GM20431 (cell line): ENCODE measurements at regions not wholly inside any gene's neighbourhood (a gene's known extent, or its start where the extent isn't known, plus 50 kb on each side); places are given as distances from the start of the nearest gene placed in this dataset.
"Not testable (repeated sequence)": the region's sequence is repeated elsewhere in the genome, so short reads cannot be mapped to it uniquely, and the experiment has no call there.

Source experiments
- in situ Hi-C: fragments of 300-500 bp; cut with MseI, MboI; formaldehyde crosslinking; loops from one replicate; pipeline ENCODE4 v1.15.0; 2020; ENCODE audit warnings: low sequenced_read_pairs; ENCODE audit not compliant: unreplicated experiment

GRCh38 chr4:145255311-145255710, 74.9 kb upstream of the OTUD4 start:
- in situ Hi-C loops, result not testable (repeated sequence)

- in situ Hi-C loops, result no loop called here
These were observed 71.8 kb upstream of the OTUD4 start for GRCh38 chr4:145252190-145252589.

GRCh38 chr4:145251391-145251790, 71.0 kb upstream of the OTUD4 start:
- in situ Hi-C loops, result no loop called here

GRCh38 chr4:145248971-145249370, 68.6 kb upstream of the OTUD4 start:
- in situ Hi-C loops, result loop anchor here (25.0 kb wide), 1 partner anchor 313 kb away; no protein-coding TSS in a partner anchor

DNA sequence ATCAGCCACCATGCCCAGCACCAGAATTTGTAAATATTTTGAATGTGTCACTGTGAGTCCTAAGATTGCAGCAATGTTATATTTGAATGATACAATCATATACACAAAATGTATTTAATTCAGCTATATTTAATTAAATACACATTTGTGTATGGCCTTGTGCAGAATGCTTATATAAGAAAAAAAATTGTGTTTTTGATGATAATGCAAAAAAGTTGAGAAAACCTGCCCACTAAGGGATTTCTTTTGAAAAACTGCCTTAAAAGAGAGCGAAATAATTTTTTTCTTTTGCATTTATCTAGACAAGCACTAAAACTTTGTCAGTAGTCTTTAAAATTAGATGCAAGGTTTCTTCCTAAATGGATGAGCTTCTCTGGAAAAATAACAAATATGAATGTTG, 68.1 kb upstream of the OTUD4 start:
- in situ Hi-C loops, result loop anchor here (25.0 kb wide), 1 partner anchor 314 kb away; no protein-coding TSS in a partner anchor

- in situ Hi-C loops, result loop anchor here (25.0 kb wide), 1 partner anchor 328 kb away; no protein-coding TSS in a partner anchor
These were observed 53.8 kb upstream of the OTUD4 start for GRCh38 chr4:145234091-145234706.

GRCh38 chr4:145231906-145232700, 51.7 kb upstream of the OTUD4 start:
- in situ Hi-C loops, result loop anchor here (25.0 kb wide), 1 partner anchor 330 kb away; no protein-coding TSS in a partner anchor

- in situ Hi-C loops, result loop anchor here (25.0 kb wide), 1 partner anchor 332 kb away; no protein-coding TSS in a partner anchor
These were observed 50.3 kb upstream of the OTUD4 start for GRCh38 chr4:145230726-145231125.
